H9 (cell line): ENCODE measurements at regions not wholly inside any gene's neighbourhood (a gene's known extent, or its start where the extent isn't known, plus 50 kb on each side); places are given as distances from the start of the nearest gene placed in this dataset.

Experiments
- DNase-seq: peaks from one replicate; pipeline ENCODE4 v3.0.0-alpha.2; 2017
- H2AFZ ChIP-seq: one replicate; pipeline ENCODE4 v1.6.1; 2013; ENCODE audit warnings: mild to moderate bottlenecking, low read length, control low read depth, moderate library complexity
- H2AK5ac ChIP-seq: 2 replicates; pipeline ENCODE4 v1.6.1; 2013; ENCODE audit warnings: low read length, control low read depth, mixed read lengths; ENCODE audit not compliant: insufficient read length
- H2BK120ac ChIP-seq: one replicate; pipeline ENCODE4 v1.6.1; 2013; ENCODE audit warnings: low read depth, mild to moderate bottlenecking, low read length, control low read depth, inconsistent platforms; ENCODE audit not compliant: poor library complexity, severe bottlenecking
- H2BK12ac ChIP-seq: 2 replicates; pipeline ENCODE4 v1.6.1; 2013; ENCODE audit warnings: low read length, control low read depth, mixed read lengths, low read depth; ENCODE audit not compliant: insufficient read length
- H2BK15ac ChIP-seq: 2 replicates; pipeline ENCODE4 v1.6.1; 2013; ENCODE audit warnings: low read depth, low read length, control low read depth
- H2BK20ac ChIP-seq: one replicate; pipeline ENCODE4 v1.6.1; 2013; ENCODE audit warnings: low read depth, mild to moderate bottlenecking, low read length, control low read depth, inconsistent platforms; ENCODE audit not compliant: poor library complexity, severe bottlenecking
- H2BK5ac ChIP-seq: 2 replicates; pipeline ENCODE4 v1.6.1; 2013; ENCODE audit warnings: low read length, control low read depth, mixed read lengths; ENCODE audit not compliant: insufficient read length
- H3K14ac ChIP-seq: 2 replicates; pipeline ENCODE4 v1.6.1; 2013; ENCODE audit warnings: low read length, control low read depth; ENCODE audit not compliant: insufficient read depth
- H3K18ac ChIP-seq: 2 replicates; pipeline ENCODE4 v1.6.1; 2013; ENCODE audit warnings: low read depth, mild to moderate bottlenecking, mixed read lengths, low read length, control low read depth; ENCODE audit not compliant: insufficient read length
- H3K23ac ChIP-seq: 2 replicates; pipeline ENCODE4 v1.6.1; 2013; ENCODE audit warnings: low read length, control low read depth, mixed read lengths, low read depth; ENCODE audit not compliant: insufficient read length
- H3K23me2 ChIP-seq: 2 replicates; pipeline ENCODE4 v1.6.1; 2013; ENCODE audit warnings: low read depth, mild to moderate bottlenecking, mixed read lengths, low read length, control low read depth; ENCODE audit not compliant: insufficient read length, poor library complexity, severe bottlenecking
- H3K27ac ChIP-seq: 2 replicates; pipeline ENCODE4 v1.5.1; 2013; ENCODE audit warnings: low read length, control low read depth, mixed read lengths, low read depth; ENCODE audit not compliant: insufficient read length
- H3K27me3 ChIP-seq: 2 replicates; pipeline ENCODE4 v1.6.1; 2013; ENCODE audit warnings: low read length, control low read depth, inconsistent platforms; ENCODE audit not compliant: insufficient read depth
- H3K4ac ChIP-seq: 2 replicates; pipeline ENCODE4 v1.6.1; 2013; ENCODE audit warnings: low read depth, mild to moderate bottlenecking, control low read depth, inconsistent platforms, low read length, moderate library complexity
- H3K4me1 ChIP-seq: 2 replicates; pipeline ENCODE4 v1.6.1; 2013; ENCODE audit warnings: low read length, control low read depth, inconsistent platforms; ENCODE audit not compliant: insufficient read depth
- H3K4me2 ChIP-seq: 2 replicates; pipeline ENCODE4 v1.6.1; 2013; ENCODE audit warnings: low read length, control low read depth, mixed read lengths; ENCODE audit not compliant: insufficient read length, insufficient read depth
- H3K56ac ChIP-seq: 2 replicates; pipeline ENCODE4 v1.6.1; 2013; ENCODE audit warnings: low read depth, mild to moderate bottlenecking, mixed read lengths, low read length, control low read depth; ENCODE audit not compliant: insufficient read length
- H3K79me1 ChIP-seq: 2 replicates; pipeline ENCODE4 v1.6.1; 2013; ENCODE audit warnings: low read depth, mild to moderate bottlenecking, moderate library complexity, low read length, control low read depth, inconsistent platforms; ENCODE audit not compliant: insufficient read depth, poor library complexity, severe bottlenecking
- H3K79me2 ChIP-seq: 2 replicates; pipeline ENCODE4 v1.6.1; 2013; ENCODE audit warnings: low read length, control low read depth, inconsistent platforms; ENCODE audit not compliant: insufficient read depth
- H3K9ac ChIP-seq: 2 replicates; pipeline ENCODE4 v1.6.1; 2013; ENCODE audit warnings: low read length, control low read depth, mixed read lengths; ENCODE audit not compliant: insufficient read length; ENCODE audit errors: extremely low read depth
- H3K9me3 ChIP-seq: one replicate; pipeline ENCODE4 v1.6.1; 2013; ENCODE audit warnings: low read depth, low read length, inconsistent platforms; ENCODE audit not compliant: control insufficient read depth
- H3T11ph ChIP-seq: one replicate; pipeline ENCODE4 v1.6.1; 2013; ENCODE audit warnings: mild to moderate bottlenecking, low read length, control low read depth, inconsistent platforms
- H4K20me1 ChIP-seq: one replicate; pipeline ENCODE4 v1.6.1; 2013; ENCODE audit not compliant: control insufficient read depth, insufficient read length, insufficient read depth
- H4K5ac ChIP-seq: 2 replicates; pipeline ENCODE4 v1.6.1; 2013; ENCODE audit warnings: low read depth, mild to moderate bottlenecking, mixed read lengths, low read length, control low read depth; ENCODE audit not compliant: insufficient read length
- H4K8ac ChIP-seq: replicated peaks from 2 replicates; pipeline ENCODE4 v1.6.1; 2013; ENCODE audit warnings: low read length, control low read depth, mixed read lengths, low read depth; ENCODE audit not compliant: insufficient read length
- H4K91ac ChIP-seq: 2 replicates; pipeline ENCODE4 v1.6.1; 2013; ENCODE audit warnings: low read depth, mild to moderate bottlenecking, moderate library complexity, mixed read lengths, low read length, control low read depth; ENCODE audit not compliant: insufficient read length
- H3K27ac Mint-ChIP-seq, 3 experiments: 2 replicates in 2 of 3; 3 replicates in 1 of 3; pipeline ENCODE4 v1.8.0; 2020 to 2021; ENCODE audit warnings: mixed read lengths in 3 of 3, mild to moderate bottlenecking in 1 of 3, moderate library complexity in 1 of 3
- H3K27me3 Mint-ChIP-seq: 2 replicates; pipeline ENCODE4 v1.8.0; 2021; ENCODE audit warnings: low read depth, mild to moderate bottlenecking, moderate library complexity, mixed read lengths
- H3K36me3 Mint-ChIP-seq, 3 experiments: 2 replicates in 2 of 3; 3 replicates in 1 of 3; pipeline ENCODE4 v1.8.0; 2020 to 2021; ENCODE audit warnings: low read depth in 3 of 3, mixed read lengths in 3 of 3; ENCODE audit not compliant: insufficient read depth in 1 of 3
- H3K4me1 Mint-ChIP-seq, 2 experiments: 2 replicates each; pipeline ENCODE4 v1.8.0; 2020; ENCODE audit warnings: mixed read lengths in 2 of 2
- H3K4me3 Mint-ChIP-seq, 2 experiments: 2 replicates in 1 of 2; 3 replicates in 1 of 2; pipeline ENCODE4 v1.8.0; 2020 to 2021; ENCODE audit warnings: mild to moderate bottlenecking in 2 of 2, mixed read lengths in 2 of 2, moderate library complexity in 1 of 2
- H3K9me3 Mint-ChIP-seq, 2 experiments: 2 replicates in 1 of 2; 3 replicates in 1 of 2; pipeline ENCODE4 v1.8.0; 2020; ENCODE audit warnings: mild to moderate bottlenecking in 2 of 2, mixed read lengths in 2 of 2, moderate library complexity in 1 of 2
- WGBS: extraction: QIAGEN DNeasy Blood & Tissue Kit; methylation state at CpG from one replicate; pipeline ENCODE4 v1.1.7; 2013; ENCODE audit warnings: missing lambda C conversion rate, low lambda C conversion rate, mixed read lengths; ENCODE audit not compliant: insufficient read length; ENCODE audit errors: extremely low coverage; 5-methylcytosine and 5-hydroxymethylcytosine counted together
- TF ChIP-seq, protein P1 (sequence below): fragments of 200-600 bp; sonication (generic); conservative IDR thresholded peaks from 3 replicates; pipeline ENCODE4 v1.8.0; 2021; ENCODE audit warnings: antibody characterized with exemption, mild to moderate bottlenecking

DNA sequence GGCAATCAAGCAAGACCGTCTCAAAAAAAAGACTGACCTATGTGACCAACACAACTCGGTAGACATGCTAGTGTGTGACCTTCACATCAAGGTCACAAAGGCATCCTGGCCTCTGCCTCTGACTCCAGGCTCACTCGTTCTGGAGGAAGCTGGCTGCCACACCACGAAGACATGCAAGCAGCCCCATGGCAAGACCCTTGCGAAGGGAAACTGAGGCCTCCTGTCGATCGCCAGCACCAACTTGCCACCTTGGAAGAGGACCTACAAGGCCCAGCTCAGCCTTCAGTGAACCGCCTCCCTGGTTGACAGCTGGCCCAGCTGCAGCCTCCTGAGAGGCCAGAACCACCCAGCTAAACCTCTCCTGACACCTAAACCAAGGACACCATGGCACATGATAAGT is 79.3 kb upstream of the ASAP2 start:
- no peak overlapping the region for H3K4me3 Mint-ChIP-seq
- H4K91ac ChIP-seq = no peak overlapping the region
- WGBS = no CpG with 5 or more reads among the region's 8 CpGs

More for the DNA sequence above, 79.3 kb upstream of the ASAP2 start:
- Histone ChIP-seq H3K79me1 (no peaks in the 10 kb centered on the region), H2BK5ac (no peak overlapping the region), H3K9me3 (no peaks in the 10 kb centered on the region), H3K9ac (no peak overlapping the region), H3K56ac (no peak overlapping the region), H2AFZ (no peak overlapping the region), H2BK12ac (no peak overlapping the region), H3T11ph (no peak overlapping the region), H2BK120ac (no peak overlapping the region), H3K79me2 (no peaks in the 10 kb centered on the region), H4K8ac (no peak overlapping the region), H2BK20ac (no peak overlapping the region), H3K14ac (no peak overlapping the region), H2AK5ac (no peak overlapping the region), H3K23ac (no peak overlapping the region), H3K4me2 (no peak overlapping the region), H3K23me2 (no peaks in the 10 kb centered on the region), H3K27me3 (no peaks in the 10 kb centered on the region), H3K18ac (no peak overlapping the region), H4K5ac (no peak overlapping the region), H3K27ac (no peak overlapping the region), H2BK15ac (no peak overlapping the region), H3K4ac (no peak overlapping the region), H4K20me1 (no peaks in the 10 kb centered on the region), H3K4me1 (no peaks in the 10 kb centered on the region)
- H3K9me3 Mint-ChIP-seq = peaks cover 9 to 10% of the 10 kb centered on the region in 2 experiments
- peaks cover 3 to 6% (median 5%) of the 10 kb centered on the region in 3 experiments; a peak in 6 of 7 replicates for H3K36me3 Mint-ChIP-seq
- no peaks in the 10 kb centered on the region for H3K4me1 Mint-ChIP-seq
- no peak for DNase-seq
- H3K27me3 Mint-ChIP-seq = peaks cover 6% of the 10 kb centered on the region
- no peak overlapping the region for H3K27ac Mint-ChIP-seq
- TF ChIP-seq, protein P1, sequence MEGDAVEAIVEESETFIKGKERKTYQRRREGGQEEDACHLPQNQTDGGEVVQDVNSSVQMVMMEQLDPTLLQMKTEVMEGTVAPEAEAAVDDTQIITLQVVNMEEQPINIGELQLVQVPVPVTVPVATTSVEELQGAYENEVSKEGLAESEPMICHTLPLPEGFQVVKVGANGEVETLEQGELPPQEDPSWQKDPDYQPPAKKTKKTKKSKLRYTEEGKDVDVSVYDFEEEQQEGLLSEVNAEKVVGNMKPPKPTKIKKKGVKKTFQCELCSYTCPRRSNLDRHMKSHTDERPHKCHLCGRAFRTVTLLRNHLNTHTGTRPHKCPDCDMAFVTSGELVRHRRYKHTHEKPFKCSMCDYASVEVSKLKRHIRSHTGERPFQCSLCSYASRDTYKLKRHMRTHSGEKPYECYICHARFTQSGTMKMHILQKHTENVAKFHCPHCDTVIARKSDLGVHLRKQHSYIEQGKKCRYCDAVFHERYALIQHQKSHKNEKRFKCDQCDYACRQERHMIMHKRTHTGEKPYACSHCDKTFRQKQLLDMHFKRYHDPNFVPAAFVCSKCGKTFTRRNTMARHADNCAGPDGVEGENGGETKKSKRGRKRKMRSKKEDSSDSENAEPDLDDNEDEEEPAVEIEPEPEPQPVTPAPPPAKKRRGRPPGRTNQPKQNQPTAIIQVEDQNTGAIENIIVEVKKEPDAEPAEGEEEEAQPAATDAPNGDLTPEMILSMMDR = no peak
